Bronchial epithelial cell (primary cell): ENCODE measurements at regions not wholly inside any gene's neighbourhood (a gene's known extent, or its start where the extent isn't known, plus 50 kb on each side); places are given as distances from the start of the nearest gene placed in this dataset.

Experiments
- DNase-seq: peaks from one replicate; pipeline ENCODE4 v3.0.0-alpha.2; 2010; ENCODE audit warnings: low read depth
- FAIRE-seq: peaks from 2 replicates; lab custom pipeline; 2011; peaks lifted over from hg19 to GRCh38; lab: Jason Lieb, UNC
- H3K27me3 ChIP-seq: 2 replicates; pipeline ENCODE4 v1.5.1; 2011; ENCODE audit warnings: low read length; ENCODE audit not compliant: control insufficient read depth, insufficient read depth
- H3K36me3 ChIP-seq: 2 replicates; pipeline ENCODE4 v1.5.1; 2011; ENCODE audit warnings: low read length; ENCODE audit not compliant: control insufficient read depth, insufficient read depth
- H3K4me3 ChIP-seq: 2 replicates; pipeline ENCODE4 v1.5.1; 2011; ENCODE audit warnings: mild to moderate bottlenecking, low read depth, low read length, control low read depth
- CTCF ChIP-seq: IDR thresholded peaks from 2 replicates; pipeline ENCODE4 v1.5.1; 2011; ENCODE audit warnings: mild to moderate bottlenecking, moderate library complexity, low read length, control low read depth, inconsistent platforms; ENCODE audit not compliant: insufficient read depth, severe bottlenecking

- no peak overlapping the region for H3K4me3 ChIP-seq
- no peak for TF ChIP-seq CTCF
- DNase-seq, result peak; percentile 51
Observed at GRCh38 chr6:40170856-40171255, 236.6 kb upstream of the MOCS1 start.

GRCh38 chr6:40169878-40170277, 235.6 kb upstream of the MOCS1 start:
- Histone ChIP-seq H3K4me3 (no peak overlapping the region), H3K27me3 (no peaks in the 10 kb centered on the region), H3K36me3 (no peaks in the 10 kb centered on the region)
- no peak for TF ChIP-seq CTCF
- no peak for DNase-seq
- FAIRE-seq, result no peak

More at GRCh38 chr6:40170856-40171255, 236.6 kb upstream of the MOCS1 start:
- Histone ChIP-seq H3K27me3 (no peaks in the 10 kb centered on the region), H3K36me3 (no peaks in the 10 kb centered on the region)
- peak; percentile 23 for FAIRE-seq

GRCh38 chr6:40166963-40167362, 232.7 kb upstream of the MOCS1 start:
- Histone ChIP-seq H3K4me3 (no peak overlapping the region), H3K27me3 (no peaks in the 10 kb centered on the region), H3K36me3 (no peaks in the 10 kb centered on the region)
- DNase-seq (peak; percentile 58), FAIRE-seq (no peak)
- TF ChIP-seq CTCF, result no peak

GRCh38 chr6:40165036-40165709, 230.9 kb upstream of the MOCS1 start:
- no peaks in the 10 kb centered on the region for H3K36me3 ChIP-seq
- FAIRE-seq (peak; percentile 28), DNase-seq (no peak)

GRCh38 chr6:40164345-40164755, 230.1 kb upstream of the MOCS1 start:
- FAIRE-seq (no peak), DNase-seq (no peak)
- Histone ChIP-seq H3K36me3 (no peaks in the 10 kb centered on the region), H3K27me3 (no peaks in the 10 kb centered on the region), H3K4me3 (no peak overlapping the region)
- no peak for TF ChIP-seq CTCF

More at GRCh38 chr6:40165036-40165709, 230.9 kb upstream of the MOCS1 start:
- Histone ChIP-seq H3K27me3 (no peaks in the 10 kb centered on the region), H3K4me3 (no peak overlapping the region)
- no peak for TF ChIP-seq CTCF

GRCh38 chr6:40163924-40164323, 229.7 kb upstream of the MOCS1 start:
- FAIRE-seq, result no peak
- Histone ChIP-seq H3K4me3 (no peak overlapping the region), H3K27me3 (no peaks in the 10 kb centered on the region)

More at GRCh38 chr6:40163924-40164323, 229.7 kb upstream of the MOCS1 start:
- H3K36me3 ChIP-seq, result no peaks in the 10 kb centered on the region
- no peak for DNase-seq
- no peak for TF ChIP-seq CTCF
